NCI-H187 (cell line): ENCODE measurements at regions not wholly inside any gene's neighbourhood (a gene's known extent, or its start where the extent isn't known, plus 50 kb on each side); places are given as distances from the start of the nearest gene placed in this dataset.

ENCODE experiments used
- DNase-seq, 2 experiments: peaks; one replicate each; lab custom pipeline; 2025; lab: John Stamatoyannopoulos, UW

GRCh38 chrX:45743906-45744625 lies 543.4 kb upstream of the DIPK2B start:
- DNase-seq = no peak

- DNase-seq = no peak
These were observed 542.4 kb upstream of the DIPK2B start for GRCh38 chrX:45743081-45743533.

GRCh38 chrX:45740291-45740690 lies 539.6 kb upstream of the DIPK2B start:
- DNase-seq = no peak

GRCh38 chrX:45735571-45735970 lies 534.9 kb upstream of the DIPK2B start:
- no peak for DNase-seq

GRCh38 chrX:45731448-45731847 lies 530.8 kb upstream of the DIPK2B start:
- DNase-seq = no peak

GRCh38 chrX:45727761-45728160 lies 527.1 kb upstream of the DIPK2B start:
- DNase-seq = no peak

GRCh38 chrX:45722471-45722870 lies 521.8 kb upstream of the DIPK2B start:
- no peak for DNase-seq

- no peak for DNase-seq
These were observed 519.2 kb upstream of the DIPK2B start for GRCh38 chrX:45719751-45720501.

- no peak for DNase-seq
These were observed 518.0 kb upstream of the DIPK2B start for GRCh38 chrX:45718676-45719075.

- no peak for DNase-seq
These were observed 516.1 kb upstream of the DIPK2B start for GRCh38 chrX:45716750-45717149.

GRCh38 chrX:45715748-45716147 lies 515.1 kb upstream of the DIPK2B start:
- DNase-seq = no peak

- no peak for DNase-seq
These were observed 514.2 kb upstream of the DIPK2B start for GRCh38 chrX:45714866-45715265.

- no peak for DNase-seq
These were observed 511.4 kb upstream of the DIPK2B start for GRCh38 chrX:45712067-45712466.

GRCh38 chrX:45711231-45711630 lies 510.6 kb upstream of the DIPK2B start:
- no peak for DNase-seq

GRCh38 chrX:45710081-45710801 lies 509.6 kb upstream of the DIPK2B start:
- no peak for DNase-seq

GRCh38 chrX:45709381-45709780 lies 508.7 kb upstream of the DIPK2B start:
- no peak for DNase-seq

- DNase-seq = no peak
These were observed 498.5 kb upstream of the DIPK2B start for GRCh38 chrX:45699158-45699557.

GRCh38 chrX:45697591-45697990 lies 496.9 kb upstream of the DIPK2B start:
- DNase-seq = no peak

- DNase-seq = no peak
These were observed 496.1 kb upstream of the DIPK2B start for GRCh38 chrX:45696736-45697135.

- no peak for DNase-seq
These were observed 489.3 kb upstream of the DIPK2B start for GRCh38 chrX:45689971-45690370.

GRCh38 chrX:45683914-45684313 lies 483.2 kb upstream of the DIPK2B start:
- no peak for DNase-seq

GRCh38 chrX:45681891-45682290 lies 481.2 kb upstream of the DIPK2B start:
- no peak for DNase-seq
